Stomach (tissue), 4 donors: ENCODE measurements at regions not wholly inside any gene's neighbourhood (a gene's known extent, or its start where the extent isn't known, plus 50 kb on each side); places are given as distances from the start of the nearest gene placed in this dataset.

Experiments
- POLR2A ChIP-seq, 4 donors: fragments of 450-650 bp; IDR thresholded peaks; one replicate each; pipeline ENCODE4 v1.6.1; 2016; ENCODE audit warnings: antibody characterized with exemption in 4 of 4, control low read depth in 2 of 4, mild to moderate bottlenecking in 1 of 4, moderate library complexity in 1 of 4
- POLR2AphosphoS5 ChIP-seq, 3 donors: sonication (generic); formaldehyde crosslinking; IDR thresholded peaks; one replicate each; pipeline ENCODE4 v1.6.1; 2016; ENCODE audit warnings: antibody characterized with exemption in 3 of 3

- TF ChIP-seq POLR2AphosphoS5 (IDR thresholded peaks at IDR 0.05) = no peak
- no peak for TF ChIP-seq POLR2A (IDR thresholded peaks at IDR 0.05)
Observed at GRCh38 chr16:35664091-35664693, 2204.8 kb downstream of the TP53TG3F start.
